Mesendoderm (in vitro differentiated cells): ENCODE measurements at regions not wholly inside any gene's neighbourhood (a gene's known extent, or its start where the extent isn't known, plus 50 kb on each side); places are given as distances from the start of the nearest gene placed in this dataset.
A peak's percentile ranks its signal among the peaks of the same experiment; 100 is the strongest.

Experiments used
- DNase-seq: peaks from one replicate; pipeline ENCODE4 v3.0.0; 2013
- H2AK5ac ChIP-seq: 2 replicates; pipeline ENCODE4 v1.6.1; 2013; ENCODE audit warnings: low read length, inconsistent platforms
- H2BK120ac ChIP-seq: 2 replicates; pipeline ENCODE4 v1.6.1; 2013; ENCODE audit warnings: low read depth, mild to moderate bottlenecking, low read length, moderate library complexity, mixed read lengths
- H2BK15ac ChIP-seq: replicated peaks from 2 replicates; pipeline ENCODE4 v1.6.1; 2013; ENCODE audit warnings: low read depth, mild to moderate bottlenecking, moderate library complexity
- H2BK5ac ChIP-seq: 2 replicates; pipeline ENCODE4 v1.6.1; 2013; ENCODE audit warnings: low read length, inconsistent platforms
- H3K18ac ChIP-seq: 2 replicates; pipeline ENCODE4 v1.6.1; 2013; ENCODE audit warnings: mild to moderate bottlenecking, low read length, mixed read lengths
- H3K23ac ChIP-seq: one replicate; pipeline ENCODE4 v1.6.1; 2013; ENCODE audit warnings: low read length
- H3K27ac ChIP-seq: 2 replicates; pipeline ENCODE4 v1.5.1; 2013; ENCODE audit warnings: low read depth, mild to moderate bottlenecking, inconsistent platforms, low read length, moderate library complexity
- H3K27me3 ChIP-seq: 2 replicates; pipeline ENCODE4 v1.6.1; 2013; ENCODE audit warnings: low read length, control low read depth, mild to moderate bottlenecking, inconsistent platforms; ENCODE audit not compliant: insufficient read depth, poor library complexity
- H3K36me3 ChIP-seq: 2 replicates; pipeline ENCODE4 v1.6.1; 2013; ENCODE audit warnings: low read length, inconsistent platforms; ENCODE audit not compliant: control insufficient read depth, insufficient read depth
- H3K4ac ChIP-seq: one replicate; pipeline ENCODE4 v1.6.1; 2013; ENCODE audit warnings: low read depth, mild to moderate bottlenecking, low read length, moderate library complexity
- H3K4me1 ChIP-seq: 2 replicates; pipeline ENCODE4 v1.6.1; 2013; ENCODE audit warnings: low read depth, low read length, inconsistent platforms; ENCODE audit not compliant: control insufficient read depth
- H3K4me2 ChIP-seq: 2 replicates; pipeline ENCODE4 v1.6.1; 2013; ENCODE audit warnings: low read length
- H3K4me3 ChIP-seq: 2 replicates; pipeline ENCODE4 v1.5.1; 2013; ENCODE audit warnings: mild to moderate bottlenecking, low read length
- H3K56ac ChIP-seq: one replicate; pipeline ENCODE4 v1.6.1; 2013; ENCODE audit warnings: low read length
- H3K79me1 ChIP-seq: 2 replicates; pipeline ENCODE4 v1.6.1; 2013; ENCODE audit warnings: low read length, inconsistent platforms
- H3K79me2 ChIP-seq: 2 replicates; pipeline ENCODE4 v1.6.1; 2013; ENCODE audit warnings: mild to moderate bottlenecking, low read length; ENCODE audit not compliant: control insufficient read depth, insufficient read depth
- H3K9ac ChIP-seq: 2 replicates; pipeline ENCODE4 v1.6.1; 2013; ENCODE audit warnings: low read length, inconsistent platforms
- H4K5ac ChIP-seq: one replicate; pipeline ENCODE4 v1.6.1; 2013; ENCODE audit warnings: low read length
- H4K8ac ChIP-seq: one replicate; pipeline ENCODE4 v1.6.1; 2013; ENCODE audit warnings: low read depth, mild to moderate bottlenecking, control low read depth, low read length, moderate library complexity
- WGBS: extraction: QIAGEN DNeasy Blood & Tissue Kit; methylation state at CpG from one replicate; pipeline ENCODE4 v1.1.7; 2013; ENCODE audit warnings: low lambda C conversion rate, missing lambda C conversion rate; ENCODE audit not compliant: insufficient coverage; ENCODE audit errors: extremely low coverage; 5-methylcytosine and 5-hydroxymethylcytosine counted together

DNA sequence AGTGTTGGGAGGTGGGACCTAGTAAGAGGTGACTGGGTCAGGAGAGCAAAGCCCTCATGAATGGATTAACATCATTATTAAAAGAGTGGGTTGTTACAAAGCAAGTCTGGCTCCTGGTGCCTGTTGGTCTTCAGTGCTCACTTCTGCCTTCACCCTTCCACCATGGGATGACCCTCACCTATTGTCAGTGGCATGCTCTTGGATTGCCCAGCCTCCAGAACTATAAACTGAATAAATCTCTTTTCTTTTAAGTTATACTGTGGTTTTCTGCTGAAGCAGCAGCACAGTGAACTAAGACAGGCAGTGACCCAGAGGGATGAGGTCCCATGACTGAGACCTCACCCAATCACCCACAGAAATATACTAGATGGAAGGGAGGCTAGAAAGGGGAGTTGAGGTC lies 57.5 kb upstream of the ATL2 start:
- no peak overlapping the region for H3K56ac ChIP-seq
- no peaks in the 10 kb centered on the region for H3K36me3 ChIP-seq
- H3K27me3 ChIP-seq, result no peaks in the 10 kb centered on the region
- H2BK15ac ChIP-seq, result no peak overlapping the region
- H3K79me1 ChIP-seq, result no peaks in the 10 kb centered on the region
- no peak for DNase-seq
- H3K4ac ChIP-seq, result no peak overlapping the region
- no peak overlapping the region for H4K8ac ChIP-seq
- no peak overlapping the region for H3K23ac ChIP-seq
- H2BK5ac ChIP-seq, result no peak overlapping the region
- H3K9ac ChIP-seq, result no peak overlapping the region
- H3K4me1 ChIP-seq, result peaks cover 12% of the 10 kb centered on the region
- no peaks in the 10 kb centered on the region for H3K79me2 ChIP-seq
- H4K5ac ChIP-seq, result no peak overlapping the region
- H2BK120ac ChIP-seq, result no peak overlapping the region
- H3K27ac ChIP-seq, result no peak overlapping the region
- H3K4me2 ChIP-seq, result no peak overlapping the region
- no peak overlapping the region for H2AK5ac ChIP-seq
- no peak overlapping the region for H3K18ac ChIP-seq
- no peak overlapping the region for H3K4me3 ChIP-seq

- H3K4ac ChIP-seq, result no peak overlapping the region
- no peak for DNase-seq
- no peaks in the 10 kb centered on the region for H3K27me3 ChIP-seq
- peaks cover 12% of the 10 kb centered on the region for H3K4me1 ChIP-seq
- no peak overlapping the region for H2BK120ac ChIP-seq
- WGBS, result no CpG with 5 or more reads among the region's 1 CpG
- H3K36me3 ChIP-seq, result no peaks in the 10 kb centered on the region
- no peak overlapping the region for H3K56ac ChIP-seq
- H3K23ac ChIP-seq, result no peak overlapping the region
- no peak overlapping the region for H2AK5ac ChIP-seq
- no peak overlapping the region for H3K18ac ChIP-seq
- no peaks in the 10 kb centered on the region for H3K79me2 ChIP-seq
- no peaks in the 10 kb centered on the region for H3K79me1 ChIP-seq
- H3K27ac ChIP-seq, result no peak overlapping the region
- no peak overlapping the region for H2BK15ac ChIP-seq
- H3K4me3 ChIP-seq, result no peak overlapping the region
- H3K4me2 ChIP-seq, result no peak overlapping the region
- no peak overlapping the region for H2BK5ac ChIP-seq
- H3K9ac ChIP-seq, result no peak overlapping the region
- H4K8ac ChIP-seq, result no peak overlapping the region
- no peak overlapping the region for H4K5ac ChIP-seq
Measured at GRCh38 chr2:38433607-38433975, 56.5 kb upstream of the ATL2 start.

DNA sequence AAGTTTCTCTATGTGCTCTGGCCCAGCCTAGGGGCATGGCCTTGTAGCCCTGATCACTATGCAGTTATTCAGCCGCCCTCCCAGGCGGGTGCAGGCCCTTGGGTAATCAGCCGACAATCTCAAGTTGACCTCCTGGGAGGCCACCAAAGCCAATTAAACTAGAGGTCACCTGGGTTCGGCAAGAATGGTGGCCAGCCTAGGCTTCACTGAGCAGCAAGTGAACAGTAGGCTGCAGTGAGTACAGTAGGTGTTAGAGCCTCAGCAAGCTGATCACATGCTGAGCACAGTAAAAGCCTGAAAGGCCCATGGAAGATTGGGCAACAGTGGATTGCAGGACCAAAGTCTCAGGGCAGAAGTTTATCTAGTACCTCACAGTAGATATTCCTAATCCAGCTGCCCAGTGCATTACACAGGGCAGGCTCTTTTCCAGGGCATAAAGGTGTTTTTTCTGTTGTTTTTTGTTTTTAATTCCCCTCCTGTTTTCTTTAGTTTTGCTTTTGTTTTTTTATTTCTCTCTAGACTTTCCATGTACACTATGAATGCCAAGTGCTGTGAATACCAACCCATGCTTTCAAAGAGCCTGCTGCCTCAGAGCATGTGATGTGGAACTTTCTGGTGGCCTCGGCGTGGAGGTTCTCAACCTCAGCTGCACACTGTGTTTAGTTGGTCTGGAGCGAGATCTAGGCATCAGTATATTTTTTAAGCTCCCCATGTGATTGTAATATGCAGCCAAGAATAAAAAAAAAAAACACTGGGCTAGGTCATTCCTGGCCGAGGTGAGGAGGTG lies 55.9 kb upstream of the ATL2 start:
- Histone ChIP-seq H2AK5ac (no peak overlapping the region), H2BK5ac (no peak overlapping the region), H3K23ac (no peak overlapping the region), H3K4me2 (no peak overlapping the region), H4K5ac (no peak overlapping the region), H3K9ac (no peak overlapping the region), H3K27me3 (no peaks in the 10 kb centered on the region), H3K79me1 (no peaks in the 10 kb centered on the region), H3K79me2 (no peaks in the 10 kb centered on the region), H4K8ac (no peak overlapping the region), H3K18ac (peak overlapping the region; percentile 46), H3K4me1 (peaks cover 12% of the 10 kb centered on the region), H2BK15ac (no peak overlapping the region), H2BK120ac (no peak overlapping the region), H3K36me3 (no peaks in the 10 kb centered on the region), H3K27ac (no peak overlapping the region), H3K56ac (peak overlapping the region; percentile 44), H3K4me3 (no peak overlapping the region), H3K4ac (no peak overlapping the region)
- peak; percentile 88 for DNase-seq
- WGBS, result no CpG with 5 or more reads among the region's 8 CpGs

- peak; percentile 32 for DNase-seq
- Histone ChIP-seq H3K36me3 (no peaks in the 10 kb centered on the region), H3K79me2 (no peaks in the 10 kb centered on the region), H3K27ac (no peak overlapping the region), H3K56ac (peak overlapping the region; percentile 34), H3K4me1 (peaks cover 12% of the 10 kb centered on the region), H3K9ac (no peak overlapping the region), H3K4ac (no peak overlapping the region), H2BK5ac (peak overlapping the region; percentile 57), H2BK15ac (no peak overlapping the region), H2BK120ac (no peak overlapping the region), H4K8ac (no peak overlapping the region), H3K23ac (peak overlapping the region; percentile 59), H3K79me1 (no peaks in the 10 kb centered on the region), H4K5ac (peak overlapping the region; percentile 77), H3K4me3 (no peak overlapping the region), H3K4me2 (no peak overlapping the region), H3K27me3 (no peaks in the 10 kb centered on the region), H2AK5ac (no peak overlapping the region), H3K18ac (peak overlapping the region; percentile 45)
- WGBS, result no CpG with 5 or more reads among the region's 19 CpGs
Measured at GRCh38 chr2:38430597-38431207, 53.6 kb upstream of the ATL2 start.

- H2AK5ac ChIP-seq, result no peak overlapping the region
- H3K4ac ChIP-seq, result no peak overlapping the region
- no peak overlapping the region for H2BK15ac ChIP-seq
- no peak overlapping the region for H2BK120ac ChIP-seq
- H2BK5ac ChIP-seq, result peak overlapping the region; percentile 57
- WGBS, result no CpG with 5 or more reads among the region's 7 CpGs
- H3K27me3 ChIP-seq, result no peaks in the 10 kb centered on the region
- no peak overlapping the region for H3K4me2 ChIP-seq
- no peaks in the 10 kb centered on the region for H3K79me1 ChIP-seq
- no peak overlapping the region for H3K4me3 ChIP-seq
- peak overlapping the region; percentile 77 for H4K5ac ChIP-seq
- no peak overlapping the region for H3K9ac ChIP-seq
- H3K23ac ChIP-seq, result peak overlapping the region; percentile 3
- peaks cover 12% of the 10 kb centered on the region for H3K4me1 ChIP-seq
- peak; percentile 73 for DNase-seq
- H3K56ac ChIP-seq, result peak overlapping the region; percentile 34
- H3K79me2 ChIP-seq, result no peaks in the 10 kb centered on the region
- no peaks in the 10 kb centered on the region for H3K36me3 ChIP-seq
- no peak overlapping the region for H3K27ac ChIP-seq
- peak overlapping the region; percentile 45 for H3K18ac ChIP-seq
- no peak overlapping the region for H4K8ac ChIP-seq
Measured at GRCh38 chr2:38430196-38430595, 53.1 kb upstream of the ATL2 start.
